MM.1S (cell line): ENCODE measurements at regions not wholly inside any gene's neighbourhood (a gene's known extent, or its start where the extent isn't known, plus 50 kb on each side); places are given as distances from the start of the nearest gene placed in this dataset.

Experiments used
- DNase-seq: peaks from one replicate; pipeline ENCODE4 v3.0.0-alpha.2; 2015
- H2AFZ ChIP-seq: fragments of 300-600 bp; sonication (generic); 2 replicates; pipeline ENCODE4 v1.6.0; 2016; ENCODE audit warnings: antibody characterized with exemption, low read length
- H3F3A ChIP-seq: fragments of 300-600 bp; sonication (generic); 2 replicates; pipeline ENCODE4 v1.6.1; 2016; ENCODE audit warnings: mild to moderate bottlenecking, antibody characterized with exemption, low read length, moderate library complexity, mixed read lengths; ENCODE audit not compliant: insufficient read depth
- H3K27ac ChIP-seq: fragments of 300-600 bp; sonication (generic); 2 replicates; pipeline ENCODE4 v1.5.1; 2016; ENCODE audit warnings: mild to moderate bottlenecking, low read length
- H3K27me3 ChIP-seq: fragments of 300-600 bp; sonication (generic); replicated peaks from 2 replicates; pipeline ENCODE4 v1.6.0; 2016; ENCODE audit warnings: low read length; ENCODE audit not compliant: insufficient read depth
- H3K36me3 ChIP-seq: fragments of 300-600 bp; sonication (generic); replicated peaks from 2 replicates; pipeline ENCODE4 v1.6.1; 2016; ENCODE audit warnings: mild to moderate bottlenecking, low read length, mixed read lengths; ENCODE audit not compliant: insufficient read depth
- H3K4me1 ChIP-seq: fragments of 300-600 bp; sonication (generic); 2 replicates; pipeline ENCODE4 v1.6.1; 2016; ENCODE audit warnings: low read length, mixed read lengths
- H3K4me2 ChIP-seq: fragments of 300-600 bp; sonication (generic); 2 replicates; pipeline ENCODE4 v1.6.0; 2016; ENCODE audit warnings: low read depth, low read length
- H3K4me3 ChIP-seq: fragments of 300-600 bp; sonication (generic); 2 replicates; pipeline ENCODE4 v1.5.1; 2016; ENCODE audit warnings: low read length, mixed read lengths
- H3K79me2 ChIP-seq: fragments of 300-600 bp; sonication (generic); 2 replicates; pipeline ENCODE4 v1.6.1; 2016; ENCODE audit warnings: mixed run types, low read length, mixed read lengths
- H3K9ac ChIP-seq: fragments of 300-600 bp; sonication (generic); 2 replicates; pipeline ENCODE4 v1.6.1; 2016; ENCODE audit warnings: low read length, mixed read lengths
- H3K9me2 ChIP-seq: fragments of 300-600 bp; sonication (generic); replicated peaks from 2 replicates; pipeline ENCODE4 v1.6.1; 2016; ENCODE audit warnings: mild to moderate bottlenecking, low read length, mixed read lengths; ENCODE audit not compliant: insufficient read depth
- H3K9me3 ChIP-seq: fragments of 300-600 bp; sonication (generic); replicated peaks from 2 replicates; pipeline ENCODE4 v1.6.1; 2016; ENCODE audit warnings: mild to moderate bottlenecking, low read length, mixed read lengths; ENCODE audit not compliant: insufficient read depth
- H4K20me1 ChIP-seq: fragments of 300-600 bp; sonication (generic); 2 replicates; pipeline ENCODE4 v1.6.1; 2016; ENCODE audit warnings: mild to moderate bottlenecking, low read length, moderate library complexity, mixed read lengths; ENCODE audit not compliant: insufficient read depth
- EZH2 ChIP-seq: fragments of 300-600 bp; sonication (generic); optimal IDR thresholded peaks from 2 replicates; pipeline ENCODE3; 2017; ENCODE audit warnings: low read depth, mild to moderate bottlenecking, antibody characterized with exemption, low read length, mixed read lengths
- EZH2phosphoT487 ChIP-seq: fragments of 300-600 bp; sonication (generic); IDR thresholded peaks from 2 replicates; pipeline ENCODE4 v1.6.1; 2018; ENCODE audit warnings: antibody characterized with exemption, low read length
- TF ChIP-seq, protein P1 (sequence below): fragments of 300-600 bp; sonication (generic); IDR thresholded peaks from 2 replicates; pipeline ENCODE4 v1.5.1; 2016; ENCODE audit warnings: antibody characterized with exemption, low read length, mixed read lengths

DNA sequence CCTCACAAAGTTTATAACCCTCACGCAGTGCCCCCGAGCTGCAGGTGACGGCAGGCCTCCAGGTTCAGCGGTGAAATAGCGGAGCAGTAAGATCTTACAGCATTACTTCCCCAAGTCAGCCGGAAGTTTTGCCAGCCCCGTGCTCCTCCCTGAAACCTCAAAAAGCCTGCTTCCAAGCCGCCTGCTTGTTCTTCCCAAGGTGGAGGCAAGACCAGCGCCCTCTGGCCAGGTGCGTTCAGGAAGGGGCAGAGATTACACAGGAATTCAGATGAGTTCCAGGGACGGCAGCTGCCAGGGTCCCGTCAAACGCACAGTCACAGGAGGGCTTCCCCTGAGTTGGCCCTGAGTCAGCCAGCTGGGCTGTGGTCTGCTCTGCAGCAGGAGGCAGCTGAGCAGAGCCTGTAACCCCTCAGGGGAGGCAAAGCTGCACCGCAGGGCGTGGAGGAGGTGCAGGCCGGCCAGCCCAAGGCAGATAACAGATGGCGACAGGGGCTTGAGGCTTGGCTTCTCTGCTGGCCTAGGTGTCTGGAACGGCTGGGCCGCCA, 124.1 kb upstream of the RPS6KA2 start:
- DNase-seq = no peak
- H4K20me1 ChIP-seq = no peaks in the 10 kb centered on the region
- no peaks in the 10 kb centered on the region for H3K4me1 ChIP-seq
- no peak overlapping the region for H3K4me3 ChIP-seq
- no peak overlapping the region for H3K4me2 ChIP-seq
- H3K9ac ChIP-seq = no peak overlapping the region
- H3K79me2 ChIP-seq = no peaks in the 10 kb centered on the region
- TF ChIP-seq EZH2 (no peak), EZH2phosphoT487 (no peak)
- TF ChIP-seq, protein P1, sequence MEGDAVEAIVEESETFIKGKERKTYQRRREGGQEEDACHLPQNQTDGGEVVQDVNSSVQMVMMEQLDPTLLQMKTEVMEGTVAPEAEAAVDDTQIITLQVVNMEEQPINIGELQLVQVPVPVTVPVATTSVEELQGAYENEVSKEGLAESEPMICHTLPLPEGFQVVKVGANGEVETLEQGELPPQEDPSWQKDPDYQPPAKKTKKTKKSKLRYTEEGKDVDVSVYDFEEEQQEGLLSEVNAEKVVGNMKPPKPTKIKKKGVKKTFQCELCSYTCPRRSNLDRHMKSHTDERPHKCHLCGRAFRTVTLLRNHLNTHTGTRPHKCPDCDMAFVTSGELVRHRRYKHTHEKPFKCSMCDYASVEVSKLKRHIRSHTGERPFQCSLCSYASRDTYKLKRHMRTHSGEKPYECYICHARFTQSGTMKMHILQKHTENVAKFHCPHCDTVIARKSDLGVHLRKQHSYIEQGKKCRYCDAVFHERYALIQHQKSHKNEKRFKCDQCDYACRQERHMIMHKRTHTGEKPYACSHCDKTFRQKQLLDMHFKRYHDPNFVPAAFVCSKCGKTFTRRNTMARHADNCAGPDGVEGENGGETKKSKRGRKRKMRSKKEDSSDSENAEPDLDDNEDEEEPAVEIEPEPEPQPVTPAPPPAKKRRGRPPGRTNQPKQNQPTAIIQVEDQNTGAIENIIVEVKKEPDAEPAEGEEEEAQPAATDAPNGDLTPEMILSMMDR = no peak
- no peaks in the 10 kb centered on the region for H3F3A ChIP-seq
- H3K27ac ChIP-seq = no peak overlapping the region
- H2AFZ ChIP-seq = no peak overlapping the region
- no peaks in the 10 kb centered on the region for H3K9me2 ChIP-seq
- no peaks in the 10 kb centered on the region for H3K9me3 ChIP-seq
- H3K27me3 ChIP-seq = no peaks in the 10 kb centered on the region
- no peaks in the 10 kb centered on the region for H3K36me3 ChIP-seq

DNA sequence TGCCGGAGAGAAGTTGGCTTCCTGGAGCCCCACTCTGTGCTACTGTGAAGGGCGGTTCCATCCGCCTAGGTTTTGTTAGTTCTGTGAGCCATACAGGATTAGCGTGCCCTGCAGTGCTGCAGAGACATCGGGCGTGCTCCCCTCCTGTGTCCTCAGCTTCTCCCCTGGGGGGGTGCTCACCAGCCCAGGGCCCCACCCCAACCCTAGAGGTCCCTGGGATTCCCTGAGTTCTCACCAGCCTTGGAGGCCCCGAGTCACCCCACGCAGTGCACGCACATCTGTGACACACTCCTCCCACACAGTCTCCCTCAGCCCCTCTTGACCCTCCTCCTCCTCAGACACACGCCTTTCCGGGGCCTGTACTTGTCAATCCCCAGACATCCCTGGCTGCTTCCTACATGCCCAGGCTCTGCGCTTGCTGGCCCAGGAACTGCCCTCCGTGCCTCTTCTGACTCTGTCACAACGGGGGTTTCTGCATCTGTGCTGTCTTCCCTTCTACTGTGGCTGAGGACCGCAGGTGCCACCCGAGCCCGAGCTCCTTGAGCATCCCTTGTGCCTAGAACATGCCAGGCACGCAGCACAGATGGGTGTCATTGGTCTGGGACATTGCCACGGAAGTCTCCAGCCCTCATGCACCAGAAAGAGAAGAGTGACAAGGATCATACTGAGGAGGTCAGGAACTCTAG, 123.2 kb upstream of the RPS6KA2 start:
- Histone ChIP-seq H3K9me3 (no peaks in the 10 kb centered on the region), H3K79me2 (no peaks in the 10 kb centered on the region), H3K27me3 (no peaks in the 10 kb centered on the region), H3K27ac (no peak overlapping the region), H3K36me3 (no peaks in the 10 kb centered on the region), H2AFZ (no peak overlapping the region), H3K4me3 (no peak overlapping the region), H3F3A (no peaks in the 10 kb centered on the region), H3K9me2 (no peaks in the 10 kb centered on the region), H3K4me1 (no peaks in the 10 kb centered on the region), H3K9ac (no peak overlapping the region), H3K4me2 (no peak overlapping the region), H4K20me1 (no peaks in the 10 kb centered on the region)
- no peak for DNase-seq
- TF ChIP-seq EZH2phosphoT487 (no peak), EZH2 (no peak)
- TF ChIP-seq, protein P1 = no peak

DNA sequence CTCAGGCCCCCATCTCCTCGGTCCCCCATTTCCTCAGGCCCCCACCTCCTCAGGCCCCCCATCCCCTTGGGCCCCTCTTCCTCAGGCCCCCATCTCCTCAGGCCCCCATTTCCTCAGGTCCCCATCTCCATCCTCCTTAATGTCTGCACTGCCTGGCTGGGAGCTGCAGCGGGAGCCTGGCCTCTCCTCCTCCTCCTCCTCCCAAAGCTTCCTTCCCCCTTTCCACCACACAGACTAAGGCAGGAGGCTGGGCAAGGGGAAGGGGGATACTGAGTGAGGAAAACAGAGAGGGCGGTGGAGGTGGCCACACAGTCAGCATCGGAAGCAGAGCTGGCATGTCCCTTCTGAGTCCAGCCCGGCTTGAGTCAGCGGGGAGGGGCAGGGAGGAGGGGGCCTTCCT, 122.6 kb upstream of the RPS6KA2 start:
- Histone ChIP-seq H3K9me2 (no peaks in the 10 kb centered on the region), H3K4me3 (no peak overlapping the region), H3K4me2 (no peak overlapping the region), H3K27ac (no peak overlapping the region), H2AFZ (no peak overlapping the region), H3F3A (no peaks in the 10 kb centered on the region), H3K79me2 (no peaks in the 10 kb centered on the region), H3K4me1 (no peaks in the 10 kb centered on the region), H3K9me3 (no peaks in the 10 kb centered on the region), H3K9ac (no peak overlapping the region), H3K27me3 (no peaks in the 10 kb centered on the region), H4K20me1 (no peaks in the 10 kb centered on the region), H3K36me3 (no peaks in the 10 kb centered on the region)
- TF ChIP-seq, protein P1 = no peak
- DNase-seq = no peak
